SU-DHL-6 (cell line): ENCODE measurements at regions not wholly inside any gene's neighbourhood (a gene's known extent, or its start where the extent isn't known, plus 50 kb on each side); places are given as distances from the start of the nearest gene placed in this dataset.

Experiments used
- H2AFZ ChIP-seq: fragments of 200-600 bp; sonication (generic); 2 replicates; pipeline ENCODE4 v1.6.1; 2014; ENCODE audit warnings: low read depth, mild to moderate bottlenecking, moderate library complexity, mixed read lengths, antibody characterized with exemption, low read length; ENCODE audit not compliant: severe bottlenecking
- H3F3A ChIP-seq: fragments of 200-600 bp; shearing (Covaris generic); 2 replicates; pipeline ENCODE4 v1.6.0; 2016; ENCODE audit warnings: antibody characterized with exemption, mild to moderate bottlenecking; ENCODE audit not compliant: insufficient read depth
- H3K27ac ChIP-seq: fragments of 200-600 bp; sonication (generic); 2 replicates; pipeline ENCODE4 v1.5.1; 2016; ENCODE audit warnings: low read depth, mild to moderate bottlenecking, low read length, moderate library complexity, mixed read lengths
- H3K27me3 ChIP-seq: fragments of 200-600 bp; sonication (generic), shearing (Covaris generic); 2 replicates; pipeline ENCODE4 v1.6.0; 2014; ENCODE audit warnings: mild to moderate bottlenecking, low read length
- H3K36me3 ChIP-seq: fragments of 200-600 bp; sonication (generic); 2 replicates; pipeline ENCODE4 v1.6.1; 2014; ENCODE audit warnings: mild to moderate bottlenecking, low read length, mixed read lengths
- H3K4me2 ChIP-seq: fragments of 300-600, 200-600 bp; shearing (Covaris generic), sonication (generic); 2 replicates; pipeline ENCODE4 v1.6.0; 2014; ENCODE audit warnings: low read length, low read depth, mild to moderate bottlenecking; ENCODE audit not compliant: poor library complexity, severe bottlenecking
- H3K4me3 ChIP-seq: fragments of 200-600 bp; sonication (generic); 2 replicates; pipeline ENCODE4 v1.5.1; 2014; ENCODE audit warnings: antibody characterized with exemption, low read length, mild to moderate bottlenecking, mixed read lengths; ENCODE audit not compliant: insufficient read depth, poor library complexity, severe bottlenecking
- H3K79me2 ChIP-seq: fragments of 200-600 bp; sonication (generic); 2 replicates; pipeline ENCODE4 v1.6.1; 2014; ENCODE audit warnings: mild to moderate bottlenecking, low read length, moderate library complexity; ENCODE audit not compliant: insufficient read depth
- H3K9ac ChIP-seq: fragments of 200-600 bp; sonication (generic); 2 replicates; pipeline ENCODE4 v1.7.0; 2014; ENCODE audit warnings: mild to moderate bottlenecking, low read length
- H3K9me2 ChIP-seq: fragments of 200-600 bp; sonication (generic); replicated peaks from 2 replicates; pipeline ENCODE4 v1.6.1; 2014; ENCODE audit warnings: low read length; ENCODE audit not compliant: insufficient read depth
- H3K9me3 ChIP-seq: fragments of 200-600 bp; sonication (generic); 2 replicates; pipeline ENCODE4 v1.6.1; 2014; ENCODE audit warnings: low read length, mixed read lengths; ENCODE audit not compliant: insufficient read depth
- H4K20me1 ChIP-seq: fragments of 200-600 bp; sonication (generic); 2 replicates; pipeline ENCODE4 v1.6.1; 2014; ENCODE audit warnings: low read depth, mild to moderate bottlenecking, antibody characterized with exemption, low read length, moderate library complexity, mixed read lengths
- CTCF ChIP-seq: fragments of 200-600 bp; sonication (generic); IDR thresholded peaks from one replicate; pipeline ENCODE4 v1.5.1; 2017; ENCODE audit warnings: antibody characterized with exemption, mild to moderate bottlenecking, low read length, moderate library complexity; ENCODE audit not compliant: insufficient read depth, poor library complexity, severe bottlenecking
- EZH2phosphoT487 ChIP-seq: fragments of 200-600 bp; sonication (generic), shearing (Covaris generic); conservative IDR thresholded peaks from 2 replicates; pipeline ENCODE4 v1.6.1; 2018; ENCODE audit warnings: mild to moderate bottlenecking, antibody characterized with exemption, low read length, moderate library complexity, mixed read lengths

DNA sequence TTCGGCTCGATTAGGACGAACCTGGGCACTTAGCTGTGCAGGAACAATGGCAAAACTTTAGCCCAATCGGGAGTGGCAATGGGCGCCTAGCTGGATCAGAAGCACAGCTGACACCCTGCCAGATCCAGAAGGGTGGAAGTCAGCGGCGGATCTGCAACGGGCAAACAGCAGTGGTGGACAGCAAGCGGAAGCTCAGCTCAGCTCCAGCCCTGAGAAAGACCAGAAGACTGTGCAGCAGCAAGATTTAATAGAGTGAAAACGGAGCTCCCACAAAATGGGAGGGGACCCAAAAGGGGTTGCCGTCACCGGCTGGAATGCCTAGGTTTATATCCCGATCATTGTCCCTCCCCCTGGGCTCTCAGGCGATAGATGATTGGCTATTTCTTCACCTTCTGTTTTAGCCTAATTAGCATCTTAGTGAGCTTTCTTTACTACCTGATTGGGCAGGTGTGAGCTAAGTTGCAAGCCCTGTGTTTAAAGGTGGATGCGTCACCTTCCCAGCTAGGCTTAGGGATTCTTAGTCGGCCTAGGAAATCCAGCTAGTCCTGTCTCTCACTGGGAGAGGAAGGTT, 1237.9 kb downstream of the CDH12 start:
- H3K9me3 ChIP-seq: no peaks in the 10 kb centered on the region
- H3K79me2 ChIP-seq: no peaks in the 10 kb centered on the region
- no peaks in the 10 kb centered on the region for H3K36me3 ChIP-seq
- no peaks in the 10 kb centered on the region for H3K27me3 ChIP-seq
- H3K27ac ChIP-seq: no peak overlapping the region
- no peak overlapping the region for H3K9ac ChIP-seq
- no peak overlapping the region for H3K4me2 ChIP-seq
- H2AFZ ChIP-seq: no peak overlapping the region
- no peak overlapping the region for H3K4me3 ChIP-seq
- no peaks in the 10 kb centered on the region for H4K20me1 ChIP-seq
- no peaks in the 10 kb centered on the region for H3F3A ChIP-seq
- H3K9me2 ChIP-seq: no peaks in the 10 kb centered on the region
- TF ChIP-seq CTCF: no peak
- no peak for TF ChIP-seq EZH2phosphoT487

DNA sequence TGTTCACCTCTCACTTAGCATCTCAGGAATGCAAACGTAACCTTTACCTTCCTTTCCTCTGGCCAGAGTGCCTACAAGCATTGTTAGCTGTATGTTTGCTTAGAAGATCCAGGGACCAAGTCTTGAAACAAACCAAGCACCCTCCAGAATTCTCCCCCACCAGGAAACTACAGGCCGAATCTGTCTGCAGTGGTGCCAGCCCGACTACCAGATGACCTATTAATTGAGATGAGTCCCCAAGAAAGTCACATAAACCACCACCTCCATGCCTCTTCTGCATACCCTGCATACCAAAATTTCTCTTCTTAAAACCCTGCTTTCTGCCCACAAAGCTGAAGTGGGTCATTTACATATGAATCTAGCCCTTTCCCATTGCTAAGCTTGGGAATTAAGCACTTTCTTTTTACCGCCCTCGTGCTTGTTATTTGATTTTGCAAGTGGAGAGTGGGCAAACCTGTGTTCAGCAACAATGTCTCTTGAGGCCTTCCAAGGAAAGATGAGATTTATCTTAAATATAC, 1239.1 kb downstream of the CDH12 start:
- Histone ChIP-seq H3K27me3 (no peaks in the 10 kb centered on the region), H3K4me2 (no peak overlapping the region), H3K36me3 (no peaks in the 10 kb centered on the region), H3K9me3 (no peaks in the 10 kb centered on the region), H3K4me3 (no peak overlapping the region), H3F3A (no peaks in the 10 kb centered on the region), H3K27ac (no peak overlapping the region), H3K79me2 (no peaks in the 10 kb centered on the region), H2AFZ (no peak overlapping the region), H3K9ac (no peak overlapping the region), H4K20me1 (no peaks in the 10 kb centered on the region), H3K9me2 (no peaks in the 10 kb centered on the region)
- no peak for TF ChIP-seq CTCF
- TF ChIP-seq EZH2phosphoT487: no peak

DNA sequence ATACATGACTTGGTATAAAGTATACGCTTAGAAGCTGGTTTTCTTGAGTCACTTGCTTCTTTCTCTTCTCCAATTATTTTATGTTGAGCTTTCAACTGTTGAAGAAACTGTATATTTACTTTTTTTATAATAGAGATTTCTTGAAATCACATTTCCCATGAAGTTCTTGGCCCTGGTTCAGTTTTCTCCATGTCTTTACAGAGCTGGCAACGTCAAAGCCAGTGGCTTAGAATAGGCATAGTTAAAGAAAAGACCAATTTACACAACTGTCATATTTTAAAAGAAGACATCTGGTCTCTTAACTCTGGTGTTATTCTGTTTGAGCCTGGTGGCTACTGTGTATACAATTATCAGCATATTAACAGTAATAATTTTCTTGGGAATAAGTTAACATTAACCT, 1249.3 kb downstream of the CDH12 start:
- no peak for TF ChIP-seq CTCF
- TF ChIP-seq EZH2phosphoT487: no peak
- no peaks in the 10 kb centered on the region for H3K27me3 ChIP-seq
- H3K4me2 ChIP-seq: no peak overlapping the region
- no peak overlapping the region for H3K9ac ChIP-seq
- no peaks in the 10 kb centered on the region for H4K20me1 ChIP-seq
- H3K9me2 ChIP-seq: no peaks in the 10 kb centered on the region
- no peaks in the 10 kb centered on the region for H3K79me2 ChIP-seq
- no peaks in the 10 kb centered on the region for H3F3A ChIP-seq
- H3K9me3 ChIP-seq: no peaks in the 10 kb centered on the region
- peak overlapping the region; percentile 35 for H2AFZ ChIP-seq
- H3K4me3 ChIP-seq: no peak overlapping the region
- H3K27ac ChIP-seq: no peak overlapping the region
- no peaks in the 10 kb centered on the region for H3K36me3 ChIP-seq
